ENCODE measurements at regions not wholly inside any gene's neighbourhood (a gene's known extent, or its start where the extent isn't known, plus 50 kb on each side); places are given as distances from the start of the nearest gene placed in this dataset.

- TF ChIP-seq KLF16 (IDR thresholded peaks at IDR 0.05), result no peak
- no peak for TF ChIP-seq ARNT (IDR thresholded peaks at IDR 0.05)
- no peak for TF ChIP-seq CBX3 (IDR thresholded peaks at IDR 0.05; ENCODE audit: borderline replicate concordance in 1 of 2, low read length in 2 of 2)
These were observed 464.7 kb downstream of the TXNL1 start for GRCh38 chr18:56173542-56174220.
